ENCODE measurements at regions not wholly inside any gene's neighbourhood (a gene's known extent, or its start where the extent isn't known, plus 50 kb on each side); places are given as distances from the start of the nearest gene placed in this dataset.

GRCh38 chr14:37807722-37808121 is 212.3 kb downstream of the TTC6 start:
- TF ChIP-seq CTCF (IDR thresholded peaks at IDR 0.05 in 4 of 5, conservative IDR thresholded peaks at IDR 0.05 in 1 of 5) (no peak), POLR2A (IDR thresholded peaks at IDR 0.05) (no peak)
